Gastroesophageal sphincter (tissue), 4 donors: ENCODE measurements at regions not wholly inside any gene's neighbourhood (a gene's known extent, or its start where the extent isn't known, plus 50 kb on each side); places are given as distances from the start of the nearest gene placed in this dataset.

Experiments used
- ATAC-seq: fragments of 150-250 bp; one replicate; pipeline ENCODE4 v1.9.1; 2016; ENCODE audit warnings: mild to moderate bottlenecking, moderate library complexity
- H3K27ac ChIP-seq, 4 donors: fragments of 200-600 bp; sonication (generic) in 3 of 4; 1 replicate in 3 of 4; 2 replicates in 1 of 4; pipeline ENCODE4 v1.5.1; 2016 to 2019
- H3K27me3 ChIP-seq: fragments of 200-600 bp; sonication (generic); one replicate; pipeline ENCODE4 v1.5.1; 2019
- H3K36me3 ChIP-seq, 2 donors: fragments of 200-600 bp; sonication (generic); one replicate each; pipeline ENCODE4 v1.5.1; 2019; ENCODE audit warnings: control low read depth in 1 of 2
- H3K4me1 ChIP-seq, 3 donors: fragments of 200-600 bp; sonication (generic); 1 replicate in 2 of 3; 2 replicates in 1 of 3; pipeline ENCODE4 v1.5.1; 2016 to 2019; ENCODE audit warnings: control low read depth in 2 of 3
- H3K4me3 ChIP-seq, 2 donors: fragments of 200-600 bp; sonication (generic); one replicate each; pipeline ENCODE4 v1.5.1; 2019; ENCODE audit warnings: mild to moderate bottlenecking in 1 of 2, moderate library complexity in 1 of 2
- H3K9me3 ChIP-seq, 3 donors: fragments of 200-600 bp; sonication (generic); one replicate each; pipeline ENCODE4 v1.5.1; 2017 to 2019; ENCODE audit warnings: control low read depth in 2 of 3
- EP300 ChIP-seq: sonication (generic); formaldehyde crosslinking; IDR thresholded peaks from one replicate; pipeline ENCODE4 v1.6.1; 2017; ENCODE audit warnings: antibody characterized with exemption, mild to moderate bottlenecking
- POLR2A ChIP-seq, 2 donors: fragments of 450-650 bp; IDR thresholded peaks; one replicate each; pipeline ENCODE4 v1.6.1; 2017; ENCODE audit warnings: antibody characterized with exemption in 2 of 2, mild to moderate bottlenecking in 2 of 2, moderate library complexity in 1 of 2
- POLR2AphosphoS5 ChIP-seq: sonication (generic); formaldehyde crosslinking; IDR thresholded peaks from one replicate; pipeline ENCODE4 v1.6.1; 2017; ENCODE audit warnings: antibody characterized with exemption
- WGBS, 2 donors: methylation state at CpG; one replicate each; pipeline ENCODE4 v1.1.5; 2018; ENCODE audit warnings: low coverage in 1 of 2; 5-methylcytosine and 5-hydroxymethylcytosine counted together
- TF ChIP-seq, protein P1 (sequence below), 4 experiments: fragments of 200-600 bp in 2 of 4; fragments of 450-650 bp in 2 of 4; sonication (generic) in 1 of 4; IDR thresholded peaks; one replicate each; pipeline ENCODE4 v1.5.1; 2017 to 2019; ENCODE audit warnings: antibody characterized with exemption in 4 of 4, mild to moderate bottlenecking in 2 of 4, moderate library complexity in 2 of 4

- Histone ChIP-seq H3K9me3 (no peaks in the 10 kb centered on the region), H3K27ac (no peak overlapping the region), H3K36me3 (no peaks in the 10 kb centered on the region), H3K27me3 (no peaks in the 10 kb centered on the region), H3K4me1 (peaks cover 0 to 4% (median 0%) of the 10 kb centered on the region in 3 donors), H3K4me3 (no peak overlapping the region)
- WGBS, 2 donors: 96 to 97% methylated on average over 4 of the region's 4 CpGs
- no peak for ATAC-seq
- TF ChIP-seq EP300: no peak
- TF ChIP-seq POLR2AphosphoS5: no peak
- no peak for TF ChIP-seq POLR2A (IDR thresholded peaks at IDR 0.05)
These were observed 142.9 kb downstream of the ARRDC3 start for GRCh38 chr5:91240175-91240574.

DNA sequence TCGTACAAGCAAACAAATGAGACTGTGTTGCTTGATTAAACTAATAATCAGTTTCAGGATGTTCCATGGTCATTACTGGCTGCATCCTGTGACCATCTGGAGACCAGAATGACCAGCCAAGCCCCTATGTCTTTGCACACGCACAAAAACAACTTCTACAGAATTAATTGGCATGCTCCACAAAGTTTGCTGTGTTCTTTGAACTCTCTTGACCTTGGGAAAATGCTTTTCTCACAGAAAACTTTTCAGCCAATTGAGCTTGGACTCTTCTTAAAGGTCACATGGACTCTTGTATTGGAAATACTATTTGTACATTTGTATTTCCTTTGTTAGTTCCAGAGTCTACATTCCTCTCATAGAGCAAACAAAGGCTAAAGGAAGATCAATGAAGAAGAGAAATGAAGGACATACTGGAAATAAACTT lies 147.8 kb downstream of the ARRDC3 start:
- Histone ChIP-seq H3K27ac (no peak overlapping the region), H3K4me3 (no peak overlapping the region), H3K9me3 (no peaks in the 10 kb centered on the region), H3K27me3 (no peaks in the 10 kb centered on the region), H3K4me1 (peaks cover 0 to 18% (median 0%) of the 10 kb centered on the region in 3 donors), H3K36me3 (no peaks in the 10 kb centered on the region)
- no peak for ATAC-seq
- 46 to 54% methylated on average over 2 of the region's 2 CpGs for WGBS, 2 donors
- no peak for TF ChIP-seq EP300
- TF ChIP-seq POLR2A (IDR thresholded peaks at IDR 0.05): no peak
- TF ChIP-seq, protein P1, sequence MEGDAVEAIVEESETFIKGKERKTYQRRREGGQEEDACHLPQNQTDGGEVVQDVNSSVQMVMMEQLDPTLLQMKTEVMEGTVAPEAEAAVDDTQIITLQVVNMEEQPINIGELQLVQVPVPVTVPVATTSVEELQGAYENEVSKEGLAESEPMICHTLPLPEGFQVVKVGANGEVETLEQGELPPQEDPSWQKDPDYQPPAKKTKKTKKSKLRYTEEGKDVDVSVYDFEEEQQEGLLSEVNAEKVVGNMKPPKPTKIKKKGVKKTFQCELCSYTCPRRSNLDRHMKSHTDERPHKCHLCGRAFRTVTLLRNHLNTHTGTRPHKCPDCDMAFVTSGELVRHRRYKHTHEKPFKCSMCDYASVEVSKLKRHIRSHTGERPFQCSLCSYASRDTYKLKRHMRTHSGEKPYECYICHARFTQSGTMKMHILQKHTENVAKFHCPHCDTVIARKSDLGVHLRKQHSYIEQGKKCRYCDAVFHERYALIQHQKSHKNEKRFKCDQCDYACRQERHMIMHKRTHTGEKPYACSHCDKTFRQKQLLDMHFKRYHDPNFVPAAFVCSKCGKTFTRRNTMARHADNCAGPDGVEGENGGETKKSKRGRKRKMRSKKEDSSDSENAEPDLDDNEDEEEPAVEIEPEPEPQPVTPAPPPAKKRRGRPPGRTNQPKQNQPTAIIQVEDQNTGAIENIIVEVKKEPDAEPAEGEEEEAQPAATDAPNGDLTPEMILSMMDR (IDR thresholded peaks at IDR 0.05): no peak
- TF ChIP-seq POLR2AphosphoS5: no peak

DNA sequence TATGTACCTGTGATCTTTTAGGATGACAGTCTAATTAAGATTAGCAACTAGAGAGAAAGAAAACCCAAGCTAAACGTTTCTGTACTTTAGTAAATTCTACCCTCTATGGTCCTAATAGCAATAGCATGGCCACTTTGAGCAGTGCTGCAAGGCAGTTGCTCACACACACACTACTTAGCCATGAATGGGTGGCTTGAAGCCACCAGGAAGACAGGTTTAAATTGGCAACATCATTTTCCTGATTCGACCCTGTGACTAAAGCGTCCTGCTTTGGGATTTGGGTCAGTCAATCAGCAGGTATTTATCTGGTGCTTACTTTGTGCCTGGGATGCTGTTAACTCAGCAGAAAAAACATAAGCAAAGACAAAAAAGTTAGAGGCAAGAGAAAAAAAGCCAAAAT lies 150.6 kb downstream of the ARRDC3 start:
- Histone ChIP-seq H3K4me3 (no peak overlapping the region), H3K27ac (no peak overlapping the region), H3K4me1 (peaks cover 0 to 18% (median 0%) of the 10 kb centered on the region in 3 donors), H3K36me3 (no peaks in the 10 kb centered on the region), H3K27me3 (no peaks in the 10 kb centered on the region), H3K9me3 (no peaks in the 10 kb centered on the region)
- TF ChIP-seq EP300: no peak
- TF ChIP-seq, protein P1 (IDR thresholded peaks at IDR 0.05): no peak
- TF ChIP-seq POLR2A (IDR thresholded peaks at IDR 0.05): no peak
- TF ChIP-seq POLR2AphosphoS5: no peak
- WGBS, 2 donors: 63 to 64% methylated on average over 3 of the region's 3 CpGs
- no peak for ATAC-seq

DNA sequence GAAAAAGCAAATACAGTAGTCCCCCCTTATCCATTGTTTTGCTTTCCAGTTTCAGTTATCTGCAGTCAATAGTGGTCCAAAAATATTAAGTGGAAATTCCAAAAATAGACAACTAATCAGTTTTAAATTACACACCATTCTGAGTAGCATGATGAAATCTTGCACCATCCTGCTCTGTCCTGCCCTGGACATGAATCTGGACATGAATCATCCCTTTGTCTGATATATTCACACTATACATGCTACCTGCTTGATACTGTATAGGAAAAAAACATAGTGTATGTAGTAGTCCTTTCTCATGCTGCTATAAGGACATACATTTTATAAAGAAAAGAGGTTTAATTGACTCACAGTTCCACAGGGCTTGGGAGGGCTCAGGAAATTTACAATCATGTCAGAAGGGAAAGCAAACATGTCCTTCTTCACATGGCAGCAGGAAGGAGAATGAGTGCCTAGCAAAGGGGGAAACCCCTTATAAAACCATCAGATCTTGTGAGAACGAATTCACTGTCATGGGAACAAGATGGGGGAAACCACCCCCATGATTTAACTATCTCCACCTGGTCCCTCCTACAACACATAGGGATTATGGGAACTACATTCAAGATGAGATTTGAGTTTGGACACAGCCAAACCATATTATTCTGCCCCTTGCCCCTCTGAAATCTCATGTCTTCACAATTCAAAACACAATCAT lies 153.9 kb downstream of the ARRDC3 start:
- TF ChIP-seq EP300 (no peak), POLR2AphosphoS5 (no peak), POLR2A (IDR thresholded peaks at IDR 0.05) (no peak)
- TF ChIP-seq, protein P1 (IDR thresholded peaks at IDR 0.05): no peak
- Histone ChIP-seq H3K4me3 (no peak overlapping the region), H3K36me3 (no peaks in the 10 kb centered on the region), H3K9me3 (no peaks in the 10 kb centered on the region), H3K27me3 (no peaks in the 10 kb centered on the region), H3K4me1 (peaks cover 0 to 6% (median 0%) of the 10 kb centered on the region in 3 donors), H3K27ac (no peak overlapping the region)
- WGBS, 2 donors: 73% methylated on average over 1 of the region's 1 CpG; no CpG with 5 or more reads in 1 of the 2 donors
- ATAC-seq: no peak

- H3K36me3 ChIP-seq: no peaks in the 10 kb centered on the region
- no peak overlapping the region for H3K4me3 ChIP-seq
- peaks cover 0 to 6% (median 0%) of the 10 kb centered on the region in 3 donors for H3K4me1 ChIP-seq
- H3K9me3 ChIP-seq: no peaks in the 10 kb centered on the region
- WGBS, 2 donors: 100% methylated on average over 1 of the region's 1 CpG; no CpG with 5 or more reads in 1 of the 2 donors
- ATAC-seq: no peak
- TF ChIP-seq, protein P1 (IDR thresholded peaks at IDR 0.05): no peak
- TF ChIP-seq EP300: no peak
- H3K27ac ChIP-seq: no peak overlapping the region
- no peaks in the 10 kb centered on the region for H3K27me3 ChIP-seq
These were observed 154.9 kb downstream of the ARRDC3 start for GRCh38 chr5:91228188-91228587.
